OCI-LY1 (cell line): ENCODE measurements at regions not wholly inside any gene's neighbourhood (a gene's known extent, or its start where the extent isn't known, plus 50 kb on each side); places are given as distances from the start of the nearest gene placed in this dataset.

Experiments used
- CTCF ChIP-seq: fragments of 200-600 bp; sonication (generic), shearing (Covaris generic); IDR thresholded peaks from 2 replicates; pipeline ENCODE4 v1.5.1; 2017; ENCODE audit warnings: mild to moderate bottlenecking, antibody characterized with exemption, low read length, moderate library complexity, mixed read lengths
- EZH2 ChIP-seq: fragments of 200-600 bp; sonication (generic), shearing (Covaris generic); IDR thresholded peaks from 2 replicates; pipeline ENCODE4 v1.8.0; 2017; ENCODE audit warnings: borderline replicate concordance, mixed run types, mild to moderate bottlenecking, antibody characterized with exemption, low read length, moderate library complexity, mixed read lengths

GRCh38 chr3:166291186-166291955, 454.1 kb upstream of the BCHE start:
- TF ChIP-seq CTCF (no peak), EZH2 (no peak)
